GM23338 (cell line): ENCODE measurements at regions not wholly inside any gene's neighbourhood (a gene's known extent, or its start where the extent isn't known, plus 50 kb on each side); places are given as distances from the start of the nearest gene placed in this dataset.
A peak's percentile ranks its signal among the peaks of the same experiment; 100 is the strongest.

Source experiments
- ATAC-seq: fragments of 200-7000 bp; cut with Tn5 transposase; 3 replicates; pipeline ENCODE4 v1.9.1; 2020
- DNase-seq: peaks from one replicate; pipeline ENCODE4 v3.0.0-alpha.2; 2015; ENCODE audit warnings: low spot score
- H2AFZ ChIP-seq: fragments of 200-600 bp; sonication (generic); 2 replicates; pipeline ENCODE4 v1.8.0; 2016; ENCODE audit warnings: antibody characterized with exemption, mild to moderate bottlenecking, moderate library complexity
- H3F3A ChIP-seq: fragments of 200-600 bp; sonication (generic); replicated peaks from 2 replicates; pipeline ENCODE4 v1.8.0; 2017; ENCODE audit warnings: antibody characterized with exemption, mixed run types, low read depth
- H3K27ac ChIP-seq: fragments of 200-600 bp; sonication (generic); 2 replicates; pipeline ENCODE4 v1.6.1; 2016; ENCODE audit warnings: low read depth
- H3K27me3 ChIP-seq: fragments of 200-600 bp; sonication (generic); 2 replicates; pipeline ENCODE4 v1.8.0; 2016; ENCODE audit warnings: mild to moderate bottlenecking, mixed run types, moderate library complexity; ENCODE audit not compliant: insufficient read depth
- H3K36me3 ChIP-seq: fragments of 200-600 bp; sonication (generic); 2 replicates; pipeline ENCODE4 v1.8.0; 2016; ENCODE audit warnings: mild to moderate bottlenecking; ENCODE audit not compliant: insufficient read depth
- H3K4me1 ChIP-seq: fragments of 200-600 bp; sonication (generic); 2 replicates; pipeline ENCODE4 v1.8.0; 2016; ENCODE audit warnings: mild to moderate bottlenecking, moderate library complexity; ENCODE audit not compliant: insufficient read depth
- H3K4me2 ChIP-seq: fragments of 200-600 bp; sonication (generic); 2 replicates; pipeline ENCODE4 v1.7.1; 2017; ENCODE audit warnings: mixed run types
- H3K4me3 ChIP-seq: fragments of 200-600 bp; sonication (generic); 2 replicates; pipeline ENCODE4 v1.6.1; 2016; ENCODE audit warnings: mixed run types
- H3K79me2 ChIP-seq: fragments of 200-600 bp; sonication (generic); replicated peaks from 2 replicates; pipeline ENCODE4 v1.8.0; 2017; ENCODE audit warnings: mild to moderate bottlenecking; ENCODE audit not compliant: insufficient read depth
- H3K9me2 ChIP-seq: fragments of 200-600 bp; sonication (generic); 2 replicates; pipeline ENCODE4 v1.8.0; 2017; ENCODE audit not compliant: insufficient read depth
- H4K20me1 ChIP-seq: fragments of 200-600 bp; sonication (generic); replicated peaks from 2 replicates; pipeline ENCODE4 v1.8.0; 2017; ENCODE audit warnings: mild to moderate bottlenecking; ENCODE audit not compliant: insufficient read depth
- H3K27ac Mint-ChIP-seq: 2 replicates; pipeline ENCODE4 v1.8.0; 2020; ENCODE audit warnings: inconsistent platforms, mild to moderate bottlenecking, moderate library complexity, mixed read lengths
- H3K27me3 Mint-ChIP-seq: 3 replicates; pipeline ENCODE4 v1.8.0; 2022; ENCODE audit warnings: low read depth, mild to moderate bottlenecking, moderate library complexity, mixed read lengths, inconsistent platforms; ENCODE audit not compliant: insufficient read depth, poor library complexity
- H3K36me3 Mint-ChIP-seq: 3 replicates; pipeline ENCODE4 v1.8.0; 2021; ENCODE audit warnings: low read depth, mild to moderate bottlenecking, inconsistent platforms, moderate library complexity, mixed read lengths
- H3K4me1 Mint-ChIP-seq: 3 replicates; pipeline ENCODE4 v1.8.0; 2020; ENCODE audit warnings: mild to moderate bottlenecking, inconsistent platforms, mixed read lengths
- H3K4me3 Mint-ChIP-seq: 3 replicates; pipeline ENCODE4 v1.8.0; 2021; ENCODE audit warnings: moderate library complexity, mild to moderate bottlenecking, inconsistent platforms, mixed read lengths
- H3K9me3 Mint-ChIP-seq: 3 replicates; pipeline ENCODE4 v1.8.0; 2020; ENCODE audit warnings: moderate library complexity, mild to moderate bottlenecking, inconsistent platforms, mixed read lengths
- CREB1 ChIP-seq: fragments of 250-450 bp; sonication (Bioruptor Pico); IDR thresholded peaks from 2 replicates; pipeline ENCODE4 v1.5.0; 2020; ENCODE audit warnings: low read depth, mild to moderate bottlenecking, moderate library complexity
- ETS1 ChIP-seq: IDR thresholded peaks from 2 replicates; pipeline ENCODE4 v1.6.1; 2016; ENCODE audit warnings: antibody characterized with exemption
- REST ChIP-seq: IDR thresholded peaks from one replicate; pipeline ENCODE4 v1.6.1; 2018; ENCODE audit warnings: antibody characterized with exemption; ENCODE audit not compliant: unreplicated experiment
- STAT1 ChIP-seq: IDR thresholded peaks from one replicate; pipeline ENCODE4 v1.6.1; 2016; ENCODE audit warnings: antibody characterized with exemption; ENCODE audit not compliant: unreplicated experiment
- ZNF114 ChIP-seq: fragments of 250-450 bp; sonication (Bioruptor Pico); IDR thresholded peaks from 2 replicates; pipeline ENCODE4 v1.5.0; 2020; ENCODE audit warnings: mild to moderate bottlenecking, moderate library complexity
- ZNF462 ChIP-seq: fragments of 250-450 bp; sonication (Bioruptor Pico); IDR thresholded peaks from 2 replicates; pipeline ENCODE4 v1.5.0; 2020; ENCODE audit warnings: mild to moderate bottlenecking, moderate library complexity
- TF ChIP-seq, protein P1 (sequence below), 2 experiments: fragments of 200-600 bp in 1 of 2; sonication (generic) in 1 of 2; conservative IDR thresholded peaks; 2 replicates each; pipeline versions ENCODE4 v1.5.1 to v1.6.1; 2016 to 2017; ENCODE audit warnings: antibody characterized with exemption in 2 of 2, low read depth in 2 of 2, mild to moderate bottlenecking in 2 of 2, moderate library complexity in 1 of 2

- Histone ChIP-seq H3F3A (no peaks in the 10 kb centered on the region), H3K36me3 (no peaks in the 10 kb centered on the region), H3K4me3 (no peak overlapping the region), H3K27me3 (no peaks in the 10 kb centered on the region), H3K79me2 (no peaks in the 10 kb centered on the region), H3K9me2 (no peaks in the 10 kb centered on the region), H3K4me2 (no peak overlapping the region), H4K20me1 (no peaks in the 10 kb centered on the region), H3K4me1 (no peaks in the 10 kb centered on the region), H3K27ac (no peak overlapping the region), H2AFZ (peak overlapping the region; percentile 11; the same call in 1 of the 2 replicates)
- H3K27ac Mint-ChIP-seq: no peak overlapping the region
- no peaks in the 10 kb centered on the region for H3K9me3 Mint-ChIP-seq
- H3K4me3 Mint-ChIP-seq: no peak overlapping the region
- no peaks in the 10 kb centered on the region for H3K36me3 Mint-ChIP-seq
- no peak for DNase-seq
- ATAC-seq: no peak
- no peak for TF ChIP-seq ZNF114
- H3K4me1 Mint-ChIP-seq: peaks cover 24% of the 10 kb centered on the region
- H3K27me3 Mint-ChIP-seq: no peaks in the 10 kb centered on the region
Measured at GRCh38 chr4:187178587-187178986, 454.9 kb upstream of the FAT1 start.

DNA sequence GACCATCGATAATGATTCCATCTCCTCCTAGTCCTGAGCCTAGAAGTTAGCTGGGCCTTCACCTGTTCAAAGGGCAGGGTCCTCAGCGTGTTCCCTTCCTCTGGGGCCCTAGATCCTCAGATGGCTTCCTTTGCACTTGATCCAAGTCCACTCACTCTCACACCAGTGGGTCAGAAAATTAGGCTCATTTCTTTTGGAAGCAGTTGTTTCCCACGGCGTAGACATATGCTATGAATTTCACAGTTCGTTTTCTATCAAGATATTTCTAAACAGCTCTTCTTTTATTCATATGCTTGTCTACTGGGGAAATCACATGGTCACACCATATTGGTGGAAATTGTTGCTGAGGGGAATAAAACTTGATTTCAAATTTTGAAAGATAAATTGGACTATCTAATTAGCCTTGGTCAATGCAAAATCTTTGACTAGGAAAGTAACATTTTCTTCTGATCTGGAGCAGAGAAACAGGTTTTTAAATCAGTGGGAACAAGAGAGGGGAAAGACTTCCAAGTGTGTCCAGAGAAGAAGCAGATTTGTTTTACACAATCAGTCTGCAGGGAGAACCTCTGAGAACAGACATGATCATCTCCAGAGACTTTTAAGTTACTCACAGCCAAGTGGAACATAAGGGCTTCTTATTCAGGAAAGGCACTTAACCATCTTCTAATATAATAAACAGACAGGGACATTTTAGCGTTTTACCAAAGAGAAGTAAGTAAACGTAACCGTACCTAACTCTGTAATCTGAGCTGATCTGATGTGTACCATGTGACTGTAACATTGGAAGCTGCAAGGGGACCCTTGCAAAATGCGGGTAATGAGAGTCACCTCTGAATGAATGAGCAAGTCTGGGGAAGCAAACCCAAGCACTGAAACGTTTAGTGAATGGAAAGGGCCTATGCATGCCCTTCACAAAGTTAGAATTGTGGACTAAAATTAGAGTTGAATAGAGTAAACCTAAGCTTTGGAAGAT is 455.7 kb upstream of the FAT1 start:
- DNase-seq: peak; percentile 22
- Histone ChIP-seq H3F3A (no peaks in the 10 kb centered on the region), H3K27ac (no peak overlapping the region), H3K27me3 (no peaks in the 10 kb centered on the region), H3K4me2 (no peak overlapping the region), H4K20me1 (no peaks in the 10 kb centered on the region), H2AFZ (peak overlapping the region; percentile 11), H3K4me3 (no peak overlapping the region), H3K79me2 (no peaks in the 10 kb centered on the region), H3K36me3 (no peaks in the 10 kb centered on the region), H3K4me1 (no peaks in the 10 kb centered on the region), H3K9me2 (no peaks in the 10 kb centered on the region)
- Mint-ChIP-seq H3K4me3 (no peak overlapping the region), H3K27me3 (no peaks in the 10 kb centered on the region), H3K36me3 (no peaks in the 10 kb centered on the region), H3K9me3 (no peaks in the 10 kb centered on the region), H3K4me1 (peaks cover 24% of the 10 kb centered on the region), H3K27ac (no peak overlapping the region)
- peak; percentile 65 for ATAC-seq
- TF ChIP-seq REST (no peak), ETS1 (no peak), STAT1 (no peak), CREB1 (no peak), ZNF462 (CRISPR knock-in tag) (no peak)
- TF ChIP-seq, protein P1, sequence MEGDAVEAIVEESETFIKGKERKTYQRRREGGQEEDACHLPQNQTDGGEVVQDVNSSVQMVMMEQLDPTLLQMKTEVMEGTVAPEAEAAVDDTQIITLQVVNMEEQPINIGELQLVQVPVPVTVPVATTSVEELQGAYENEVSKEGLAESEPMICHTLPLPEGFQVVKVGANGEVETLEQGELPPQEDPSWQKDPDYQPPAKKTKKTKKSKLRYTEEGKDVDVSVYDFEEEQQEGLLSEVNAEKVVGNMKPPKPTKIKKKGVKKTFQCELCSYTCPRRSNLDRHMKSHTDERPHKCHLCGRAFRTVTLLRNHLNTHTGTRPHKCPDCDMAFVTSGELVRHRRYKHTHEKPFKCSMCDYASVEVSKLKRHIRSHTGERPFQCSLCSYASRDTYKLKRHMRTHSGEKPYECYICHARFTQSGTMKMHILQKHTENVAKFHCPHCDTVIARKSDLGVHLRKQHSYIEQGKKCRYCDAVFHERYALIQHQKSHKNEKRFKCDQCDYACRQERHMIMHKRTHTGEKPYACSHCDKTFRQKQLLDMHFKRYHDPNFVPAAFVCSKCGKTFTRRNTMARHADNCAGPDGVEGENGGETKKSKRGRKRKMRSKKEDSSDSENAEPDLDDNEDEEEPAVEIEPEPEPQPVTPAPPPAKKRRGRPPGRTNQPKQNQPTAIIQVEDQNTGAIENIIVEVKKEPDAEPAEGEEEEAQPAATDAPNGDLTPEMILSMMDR (conservative IDR thresholded peaks at IDR 0.05; ENCODE audit: low read depth in 2 of 2): no peak
